Smooth muscle cell (in vitro differentiated cells): ENCODE measurements at regions not wholly inside any gene's neighbourhood (a gene's known extent, or its start where the extent isn't known, plus 50 kb on each side); places are given as distances from the start of the nearest gene placed in this dataset.

ENCODE experiments used
- DNase-seq: peaks from one replicate; lab custom pipeline; 2025; ENCODE audit not compliant: unreplicated experiment; lab: John Stamatoyannopoulos, UW
- H2AFZ ChIP-seq: fragments of 200-600 bp; sonication (generic); 2 replicates; pipeline ENCODE4 v1.6.0; 2016; ENCODE audit warnings: antibody characterized with exemption, low read depth, mild to moderate bottlenecking
- H3F3A ChIP-seq: fragments of 200-600 bp; sonication (generic); 2 replicates; pipeline ENCODE4 v1.6.0; 2017; ENCODE audit warnings: antibody characterized with exemption, low read depth
- H3K27ac ChIP-seq: fragments of 200-600 bp; sonication (generic); 2 replicates; pipeline ENCODE4 v1.5.1; 2016; ENCODE audit warnings: low read depth, mild to moderate bottlenecking
- H3K27me3 ChIP-seq: fragments of 200-600 bp; sonication (generic); 2 replicates; pipeline ENCODE4 v1.6.1; 2016; ENCODE audit warnings: low read depth, mild to moderate bottlenecking
- H3K36me3 ChIP-seq: fragments of 200-600 bp; sonication (generic); 2 replicates; pipeline ENCODE4 v1.5.1; 2016; ENCODE audit warnings: low read depth
- H3K4me1 ChIP-seq: fragments of 200-600 bp; sonication (generic); 2 replicates; pipeline ENCODE4 v1.5.1; 2016; ENCODE audit warnings: low read depth
- H3K4me2 ChIP-seq: fragments of 200-600 bp; sonication (generic); 2 replicates; pipeline ENCODE4 v1.6.0; 2016; ENCODE audit warnings: mild to moderate bottlenecking
- H3K4me3 ChIP-seq: fragments of 200-600 bp; sonication (generic); 2 replicates; pipeline ENCODE4 v1.5.1; 2016; ENCODE audit warnings: mild to moderate bottlenecking
- H3K79me2 ChIP-seq: fragments of 200-600 bp; sonication (generic); 2 replicates; pipeline ENCODE4 v1.6.0; 2016; ENCODE audit warnings: low read depth, mild to moderate bottlenecking
- H3K9ac ChIP-seq: fragments of 200-600 bp; sonication (generic); 2 replicates; pipeline ENCODE4 v1.6.0; 2016; ENCODE audit warnings: low read depth
- H3K9me3 ChIP-seq: fragments of 200-600 bp; sonication (generic); replicated peaks from 2 replicates; pipeline ENCODE4 v1.5.1; 2016; ENCODE audit warnings: low read depth
- H4K20me1 ChIP-seq: fragments of 200-600 bp; sonication (generic); 2 replicates; pipeline ENCODE4 v1.6.0; 2016; ENCODE audit warnings: low read depth
- CTCF ChIP-seq: fragments of 200-600 bp; sonication (generic); IDR thresholded peaks from 2 replicates; pipeline ENCODE4 v1.5.1; 2017; ENCODE audit warnings: borderline replicate concordance, mild to moderate bottlenecking, antibody characterized with exemption; ENCODE audit not compliant: insufficient read depth, poor library complexity, severe bottlenecking
- WGBS: methylation state at CpG from one replicate; pipeline ENCODE4 v1.1.7; 2016; ENCODE audit warnings: low lambda C conversion rate; 5-methylcytosine and 5-hydroxymethylcytosine counted together

GRCh38 chr17:74043976-74044375 is 159.5 kb upstream of the RPL38 start:
- no peak overlapping the region for H3K9ac ChIP-seq
- no peaks in the 10 kb centered on the region for H3K27me3 ChIP-seq
- no peaks in the 10 kb centered on the region for H4K20me1 ChIP-seq
- H3K4me1 ChIP-seq: peaks cover 2% of the 10 kb centered on the region
- no peaks in the 10 kb centered on the region for H3K9me3 ChIP-seq
- H3K36me3 ChIP-seq: no peaks in the 10 kb centered on the region
- no peak overlapping the region for H3K4me2 ChIP-seq
- no peaks in the 10 kb centered on the region for H3F3A ChIP-seq
- WGBS: 68% methylated on average over 4 of the region's 4 CpGs
- H3K4me3 ChIP-seq: no peak overlapping the region
- no peak for TF ChIP-seq CTCF
- H3K27ac ChIP-seq: no peak overlapping the region
- DNase-seq: no peak
- no peak overlapping the region for H2AFZ ChIP-seq
- no peaks in the 10 kb centered on the region for H3K79me2 ChIP-seq

- 57% methylated on average over 16 of the region's 16 CpGs for WGBS
- H3K27ac ChIP-seq: no peak overlapping the region
- no peaks in the 10 kb centered on the region for H3K27me3 ChIP-seq
These were observed 157.7 kb upstream of the RPL38 start for GRCh38 chr17:74045608-74046280.

GRCh38 chr17:74049167-74049966 is 154.1 kb upstream of the RPL38 start:
- H3K36me3 ChIP-seq: no peaks in the 10 kb centered on the region
- no peak overlapping the region for H3K4me3 ChIP-seq
- H3K9me3 ChIP-seq: no peaks in the 10 kb centered on the region
- H3F3A ChIP-seq: no peaks in the 10 kb centered on the region
- H3K4me2 ChIP-seq: no peak overlapping the region
- no peak for TF ChIP-seq CTCF
- no peak overlapping the region for H2AFZ ChIP-seq
- H3K4me1 ChIP-seq: no peaks in the 10 kb centered on the region
- no peak overlapping the region for H3K27ac ChIP-seq
- no peaks in the 10 kb centered on the region for H3K79me2 ChIP-seq
- DNase-seq: no peak
- peaks cover 9% of the 10 kb centered on the region for H3K27me3 ChIP-seq
- no peaks in the 10 kb centered on the region for H4K20me1 ChIP-seq
- 85% methylated on average over 15 of the region's 15 CpGs for whole genome bisulfite sequencing
- H3K9ac ChIP-seq: no peak overlapping the region

More at GRCh38 chr17:74045608-74046280, 157.7 kb upstream of the RPL38 start:
- H3K4me1 ChIP-seq: peaks cover 2% of the 10 kb centered on the region
- TF ChIP-seq CTCF: no peak
- no peaks in the 10 kb centered on the region for H3K79me2 ChIP-seq
- no peak overlapping the region for H3K4me3 ChIP-seq
- no peaks in the 10 kb centered on the region for H3K36me3 ChIP-seq
- H3F3A ChIP-seq: no peaks in the 10 kb centered on the region
- no peak overlapping the region for H3K9ac ChIP-seq
- H3K9me3 ChIP-seq: no peaks in the 10 kb centered on the region
- no peak overlapping the region for H2AFZ ChIP-seq
- no peak overlapping the region for H3K4me2 ChIP-seq
- DNase-seq: no peak
- no peaks in the 10 kb centered on the region for H4K20me1 ChIP-seq
